ENCODE measurements at regions not wholly inside any gene's neighbourhood (a gene's known extent, or its start where the extent isn't known, plus 50 kb on each side); places are given as distances from the start of the nearest gene placed in this dataset.
A peak's percentile ranks its signal among the peaks of the same experiment; 100 is the strongest.
"Not testable (repeated sequence)": the region's sequence is repeated elsewhere in the genome, so short reads cannot be mapped to it uniquely, and the experiment has no call there.

DNA sequence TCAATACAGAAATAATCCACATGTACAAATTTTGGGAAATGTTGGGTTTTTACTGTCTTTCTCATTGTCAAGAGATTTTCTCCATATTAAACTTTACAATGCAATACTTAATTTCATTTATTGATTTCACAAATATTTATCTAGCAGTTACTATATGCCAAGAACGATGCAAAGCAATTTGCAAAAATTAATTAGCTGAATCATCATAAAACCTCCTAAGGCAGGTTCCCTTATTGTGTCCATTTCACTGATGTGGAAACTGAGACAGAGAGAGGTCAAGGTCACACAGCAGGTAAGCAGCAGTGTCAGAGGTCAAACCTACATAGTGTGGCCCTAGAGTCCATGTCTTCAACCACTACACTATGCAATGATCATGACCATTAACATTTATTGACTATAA, 286.8 kb upstream of the AUTS2 start:
- no peak for DNase-seq

DNA sequence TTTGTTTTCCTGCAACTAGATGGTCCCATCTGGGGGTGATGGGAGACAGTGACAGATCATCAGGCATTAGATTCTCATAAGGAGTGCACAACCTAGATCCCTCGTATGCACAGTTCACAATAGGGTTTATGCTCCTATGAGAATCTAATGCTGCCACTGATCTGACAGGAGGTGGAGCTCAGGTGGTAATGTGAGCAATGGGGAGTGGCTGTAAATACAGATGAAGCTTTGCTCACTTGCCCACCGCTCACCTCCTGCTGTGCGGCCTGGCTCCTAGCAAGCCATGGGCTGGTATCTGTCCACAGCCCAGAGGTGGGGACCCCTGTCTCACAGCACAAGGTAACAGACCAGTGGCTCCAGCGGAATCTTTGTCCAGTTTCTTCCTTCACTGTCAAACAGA, 284.4 kb upstream of the AUTS2 start:
- not testable (repeated sequence) for DNase-seq

DNA sequence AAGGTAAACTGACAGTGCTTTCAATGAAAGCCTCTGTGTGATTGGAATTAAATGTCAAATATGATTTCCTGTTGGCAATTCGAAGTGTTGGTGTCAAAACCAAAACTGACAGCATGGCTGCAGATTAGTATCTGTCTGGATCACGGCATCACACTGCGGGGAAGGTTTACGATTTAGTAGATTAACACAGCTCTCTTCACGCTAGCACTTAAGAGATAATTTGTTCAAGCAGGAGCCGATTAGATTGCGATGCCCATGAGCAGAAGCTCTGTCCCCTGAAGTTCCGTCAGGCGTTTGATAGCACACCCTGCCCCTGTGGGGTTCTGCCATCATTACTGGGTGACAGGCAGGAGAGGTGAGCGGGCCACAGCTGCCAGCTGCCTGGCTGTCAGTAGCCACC, 279.5 kb upstream of the AUTS2 start:
- DNase-seq, result no peak

DNA sequence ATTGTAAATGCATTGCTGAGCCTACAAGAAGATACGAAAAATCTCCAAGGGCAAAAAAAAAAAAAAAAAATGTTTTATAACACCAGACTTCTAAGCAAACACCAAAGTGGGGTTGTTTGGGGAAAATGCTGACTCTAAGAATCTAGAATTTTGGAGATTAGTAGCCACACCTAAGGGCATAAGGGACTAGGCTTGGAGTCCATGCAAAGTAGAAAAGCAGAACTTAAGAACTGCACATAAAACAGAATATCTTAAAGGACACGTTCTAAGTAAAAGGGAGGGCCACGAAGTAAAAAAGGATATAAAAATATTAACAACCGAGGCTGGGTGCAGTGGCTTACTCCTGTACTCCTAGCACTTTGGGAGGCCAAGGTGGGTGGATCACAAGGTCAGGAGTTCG, 269.8 kb upstream of the AUTS2 start:
- no peak for DNase-seq

DNA sequence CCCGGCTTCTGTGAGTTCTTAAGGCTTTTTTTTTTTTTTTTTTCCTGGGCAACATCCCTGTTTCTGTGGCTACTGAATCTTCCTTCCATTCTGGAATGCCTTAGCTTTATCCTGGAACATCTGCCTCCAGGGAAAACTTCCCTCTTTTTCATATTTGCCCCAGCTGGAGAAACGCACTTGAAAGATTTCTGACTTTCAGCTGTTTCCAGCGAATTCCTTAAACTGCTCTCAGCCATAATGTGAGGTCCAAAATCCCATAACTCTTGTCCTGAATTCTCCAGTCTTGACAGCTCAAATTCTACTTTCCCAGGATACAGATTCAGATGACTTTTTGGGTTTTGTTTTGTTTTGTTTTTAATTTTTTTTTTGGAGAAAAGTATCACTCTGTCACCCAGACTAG, 263.6 kb upstream of the AUTS2 start:
- no peak for DNase-seq

DNA sequence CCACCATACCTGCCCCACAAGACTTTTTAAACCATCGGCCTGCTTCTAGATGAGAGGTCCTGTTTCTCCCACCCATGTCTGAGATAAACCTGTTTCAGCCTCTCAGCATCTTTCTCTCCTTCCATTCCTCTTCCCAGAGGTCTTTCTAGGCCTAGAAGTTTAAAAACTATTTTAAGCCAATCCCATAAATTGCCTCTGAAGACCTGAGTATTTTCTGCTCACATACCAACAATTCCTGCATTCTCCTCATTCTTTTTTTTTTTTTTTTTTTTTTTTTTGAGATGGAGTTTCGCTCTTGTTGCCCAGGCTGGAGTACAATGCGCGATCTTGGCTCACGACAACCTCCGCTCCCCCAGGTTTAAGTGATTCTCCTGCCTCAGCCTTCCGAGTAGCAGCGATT, 262.9 kb upstream of the AUTS2 start:
- no peak for DNase-seq

DNA sequence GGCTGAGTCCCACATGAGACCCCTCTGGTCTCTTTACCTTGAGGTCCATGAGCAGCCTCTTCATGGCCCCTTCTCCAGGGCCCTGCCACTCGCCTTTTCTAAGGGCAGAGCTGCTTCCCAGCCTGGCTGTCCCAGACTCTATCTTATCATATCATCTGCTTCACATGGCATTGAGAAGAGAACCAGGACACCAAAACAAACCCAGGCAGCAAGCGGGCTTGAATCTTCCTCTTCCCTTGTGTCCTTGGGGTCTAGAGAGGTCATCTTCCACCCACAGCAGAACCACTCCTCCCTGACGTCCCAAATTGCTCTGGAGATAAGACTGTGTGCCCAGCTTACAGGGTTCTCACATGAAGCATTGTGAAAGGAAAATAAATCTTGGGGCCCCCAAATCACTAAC, 261.3 kb upstream of the AUTS2 start:
- no peak for DNase-seq

DNA sequence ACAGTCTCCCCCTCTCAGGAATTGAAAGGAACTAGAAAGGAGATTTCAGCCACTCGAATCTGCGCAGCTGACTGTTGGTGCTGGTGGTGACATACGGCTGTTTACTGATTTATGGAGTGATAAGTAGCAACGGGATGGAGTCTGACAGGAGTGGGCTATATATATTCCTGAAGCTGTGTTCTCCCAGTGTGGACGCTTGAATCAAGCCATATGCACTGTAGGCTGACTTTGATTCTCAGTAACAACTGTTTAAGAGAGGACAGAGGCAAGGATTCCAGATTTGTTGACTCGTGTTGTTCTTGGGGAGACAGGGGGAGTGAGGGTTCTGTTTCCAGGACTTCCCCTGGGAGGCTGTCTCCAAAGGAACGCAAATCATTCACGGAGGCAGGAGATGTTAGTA, 260.1 kb upstream of the AUTS2 start:
- no peak for DNase-seq

DNA sequence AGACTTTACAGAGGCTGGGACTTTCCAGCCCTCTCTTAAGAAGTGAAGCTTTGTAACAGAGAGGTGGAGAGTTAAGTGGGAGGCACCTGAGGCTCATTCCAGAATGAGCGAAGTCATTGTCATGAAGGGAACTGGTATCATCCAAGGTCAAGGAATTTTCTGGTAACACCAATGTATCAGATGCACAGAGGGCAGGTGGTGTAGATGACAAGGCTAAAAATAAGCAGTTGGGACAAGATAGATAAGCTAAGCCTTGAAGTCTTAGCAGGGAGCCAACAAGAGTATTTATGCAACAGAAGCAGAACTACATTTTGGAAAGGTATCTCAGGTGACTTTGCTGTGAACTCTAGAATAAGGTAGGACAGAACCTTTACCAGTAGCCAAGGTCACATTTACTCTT, 257.0 kb upstream of the AUTS2 start:
- no peak for DNase-seq

DNA sequence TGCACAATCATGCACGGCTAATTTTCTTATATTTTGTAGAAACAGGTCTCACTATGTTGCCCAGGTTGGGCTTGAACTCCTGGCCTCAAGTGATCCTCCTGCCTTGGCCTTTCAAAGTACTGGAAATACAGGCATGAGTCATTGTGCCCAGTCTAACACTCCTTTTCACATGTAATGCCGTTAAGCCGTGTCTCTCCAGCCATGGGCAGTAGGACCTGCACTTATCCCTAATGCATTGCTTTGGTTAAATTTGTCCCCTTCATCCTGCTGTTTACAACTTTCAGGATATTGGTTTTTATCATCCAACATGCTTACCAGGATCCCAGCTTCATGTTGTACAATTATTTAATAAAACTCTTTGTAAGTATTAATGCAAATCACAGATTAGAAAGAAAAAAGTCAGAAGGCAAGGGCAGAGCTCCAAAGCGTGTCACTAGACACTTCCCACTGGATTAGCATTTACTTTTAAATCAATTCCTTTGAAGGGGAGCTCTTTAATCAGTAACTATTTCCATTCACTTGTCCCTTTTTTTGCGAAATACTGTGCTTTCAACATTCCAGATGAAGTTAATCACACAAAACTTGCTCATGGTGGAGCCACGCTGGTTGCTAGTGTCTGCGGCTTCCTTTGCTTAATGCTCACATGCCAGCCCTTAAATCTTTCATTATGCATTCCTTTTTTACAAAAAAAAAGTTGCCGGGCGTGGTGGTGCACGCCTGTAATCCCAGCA, 256.0 kb upstream of the AUTS2 start:
- no peak for DNase-seq

DNA sequence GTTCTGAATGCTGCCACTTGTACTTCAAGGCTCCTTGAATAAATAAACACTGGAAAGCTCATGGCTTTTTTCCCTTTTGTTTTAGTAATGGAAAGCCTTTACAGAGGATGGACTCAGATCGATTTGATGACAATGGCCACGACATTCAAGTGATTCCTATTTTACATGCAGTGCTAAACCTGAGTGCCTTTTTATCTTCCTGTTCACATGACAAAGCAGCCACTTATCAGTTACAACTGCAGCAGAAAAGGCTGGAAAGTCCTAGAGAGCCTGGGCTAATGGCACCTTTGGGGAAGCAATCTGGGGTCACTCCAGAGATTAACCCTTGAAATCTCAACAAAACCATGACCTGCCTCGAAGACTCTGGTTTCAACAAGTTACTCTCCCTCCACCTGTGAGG, 249.0 kb upstream of the AUTS2 start:
- DNase-seq, result no peak

DNA sequence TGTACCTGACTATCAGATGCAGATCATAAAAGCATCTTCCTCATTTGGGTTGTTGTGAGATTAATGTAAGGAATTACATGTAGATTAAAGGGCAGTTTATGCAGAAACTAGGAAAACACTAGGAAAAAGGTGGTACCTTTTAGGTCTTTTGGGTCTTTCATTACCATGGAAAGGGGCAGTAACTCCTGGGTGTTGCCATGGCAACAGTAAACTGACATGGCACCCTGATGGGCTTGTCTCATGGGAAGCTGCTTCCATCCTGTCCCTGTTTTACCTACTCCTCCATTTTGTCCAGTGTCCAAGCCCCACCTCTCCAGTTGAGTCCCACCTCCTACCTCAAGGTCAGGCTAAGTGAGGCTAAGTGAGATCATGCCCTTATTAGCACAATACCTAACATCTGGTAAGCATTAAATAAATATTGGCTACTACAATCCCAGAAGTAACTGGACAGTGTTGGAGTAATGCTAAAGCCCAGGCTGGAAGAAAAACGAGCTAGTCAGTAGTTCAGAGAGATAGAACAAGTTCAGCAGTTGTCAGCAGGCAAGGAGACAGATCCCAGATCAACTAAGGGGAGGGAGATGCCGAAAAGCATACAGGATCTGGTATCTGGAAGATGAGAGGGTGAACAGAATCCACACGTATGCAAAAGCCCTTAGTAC, 240.0 kb upstream of the AUTS2 start:
- DNase-seq, result no peak

DNA sequence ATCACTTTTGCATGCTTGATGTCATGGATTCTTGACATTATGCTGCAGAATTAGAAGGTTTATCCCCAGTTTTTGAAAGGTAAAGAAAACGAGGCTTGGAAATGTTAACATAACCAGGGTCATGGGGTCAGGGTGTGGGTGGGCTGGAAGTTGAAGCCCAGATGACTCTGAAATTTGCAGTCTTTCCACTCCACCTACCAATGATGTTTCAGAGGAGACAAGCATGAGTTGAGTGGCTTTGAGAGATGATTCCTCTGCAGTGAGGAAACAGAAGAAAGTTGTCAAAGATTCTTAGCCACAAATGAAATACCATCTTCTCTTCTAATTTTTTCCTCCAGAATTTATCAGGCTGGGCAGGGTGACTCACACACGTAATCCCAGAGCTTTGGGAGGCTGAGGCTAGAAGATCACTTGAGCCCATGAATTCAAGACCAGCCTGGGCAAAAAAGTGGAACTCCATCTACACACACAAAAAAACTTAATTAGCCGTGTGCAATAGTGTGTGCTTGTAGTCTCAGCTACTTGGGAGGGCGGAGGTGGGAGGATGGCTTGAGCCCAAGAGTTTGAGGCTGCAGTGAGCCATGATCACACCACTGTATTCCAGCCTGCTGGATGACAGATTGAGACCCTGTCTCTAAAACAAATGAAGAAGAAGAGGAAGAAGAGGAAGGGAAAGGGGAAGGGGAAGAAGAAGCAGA, 239.1 kb upstream of the AUTS2 start:
- no peak for DNase-seq

DNA sequence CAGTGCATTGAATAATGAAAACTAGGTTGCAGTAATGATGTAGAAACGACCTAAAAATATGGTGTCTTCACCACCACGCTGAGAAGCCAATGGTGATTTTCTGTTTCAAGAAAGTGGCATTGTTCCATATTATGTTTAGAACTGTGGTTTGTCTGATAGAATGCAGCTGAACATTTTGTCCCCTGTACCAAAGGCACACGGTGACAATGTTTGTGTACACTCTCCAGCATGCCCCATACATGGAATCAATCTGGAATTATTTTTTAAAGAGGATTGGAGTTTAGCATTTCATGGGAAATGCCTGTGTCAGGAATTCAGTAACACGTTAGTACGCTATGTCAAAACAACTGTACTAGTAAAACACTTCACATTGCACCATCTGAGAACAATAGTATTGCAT, 237.4 kb upstream of the AUTS2 start:
- DNase-seq, result no peak

DNA sequence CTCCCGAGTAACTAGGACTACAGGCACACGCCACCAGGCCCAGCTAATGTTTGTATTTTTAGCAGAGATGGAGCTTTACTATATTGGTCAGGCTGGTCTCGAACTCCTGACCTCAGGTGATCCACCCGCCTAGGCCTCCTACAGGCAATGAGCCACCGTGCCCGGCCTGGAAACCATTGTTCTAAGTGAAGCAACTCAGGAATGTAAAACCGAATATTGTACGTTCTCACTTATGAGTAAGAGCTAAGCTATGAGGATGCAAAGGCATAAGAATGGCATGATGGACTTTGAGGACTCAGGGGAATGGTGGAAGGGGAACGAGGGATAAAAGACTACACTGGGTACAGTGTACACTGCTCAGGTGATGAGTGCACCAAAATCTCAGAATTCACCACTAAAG, 235.1 kb upstream of the AUTS2 start:
- no peak for DNase-seq

DNA sequence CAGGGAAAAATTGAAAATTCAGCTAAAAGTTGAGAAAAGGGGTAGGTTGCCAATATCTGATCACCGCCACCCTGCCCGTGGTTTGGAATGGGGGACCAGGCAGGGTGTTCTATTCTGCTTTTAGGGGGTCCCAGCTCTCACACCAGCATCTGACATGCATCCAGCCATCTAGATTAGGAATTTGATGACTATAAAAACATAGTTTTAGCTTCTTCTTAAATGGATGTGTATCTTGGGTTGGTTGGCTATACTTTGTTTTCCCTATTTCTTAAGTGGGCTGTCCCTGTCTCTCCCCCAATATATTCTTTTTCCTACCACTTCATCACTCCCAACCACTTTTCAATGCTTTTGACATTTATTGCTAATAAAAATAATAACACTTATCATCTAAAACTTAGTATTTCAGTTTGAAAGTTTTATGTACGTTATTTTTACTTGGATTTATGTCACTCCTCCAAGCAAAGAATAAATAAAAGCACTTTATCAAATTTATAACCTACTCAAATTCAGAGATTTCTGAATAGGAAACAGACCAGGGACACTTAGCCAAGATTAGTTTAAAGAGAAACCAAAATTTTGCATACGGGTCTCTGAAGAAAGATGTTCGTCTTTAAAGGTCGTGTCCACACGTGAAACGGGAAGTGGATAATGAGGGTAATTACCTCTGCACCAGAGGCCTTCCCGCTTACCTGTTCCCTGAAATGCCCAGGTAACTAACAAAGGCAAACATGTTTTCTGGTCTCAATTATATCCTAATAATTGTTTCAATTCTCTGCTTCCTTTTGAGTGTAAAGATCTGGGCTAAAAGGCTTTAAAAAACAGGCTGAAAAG, 233.2 kb upstream of the AUTS2 start:
- DNase-seq, result peak; percentile 50

DNA sequence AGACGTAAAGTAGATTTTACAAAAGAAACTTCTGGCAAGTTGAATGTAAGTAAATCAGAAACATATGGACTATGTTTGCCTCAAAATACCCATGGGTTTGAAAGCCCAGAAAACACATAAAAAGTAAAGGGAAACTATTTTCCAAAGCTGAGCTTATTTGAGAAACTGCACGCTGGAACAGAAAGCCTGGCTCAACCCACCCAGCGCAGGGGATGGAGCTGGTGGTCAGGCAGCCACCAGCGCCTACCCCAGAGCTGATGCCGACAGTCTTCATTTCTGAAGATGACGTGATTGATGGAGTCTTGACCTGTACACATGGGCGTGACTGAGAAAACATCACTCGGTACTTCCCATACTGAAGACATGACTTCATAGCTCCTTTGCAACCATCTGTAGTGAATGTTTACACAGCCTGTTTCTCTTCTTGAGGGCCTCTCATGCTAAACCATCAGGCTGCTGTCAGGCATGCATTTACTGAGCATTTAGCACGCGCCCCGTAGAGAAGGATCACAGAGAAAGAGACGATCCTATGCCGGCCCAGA, 232.6 kb upstream of the AUTS2 start:
- peak; percentile 76 for DNase-seq

DNA sequence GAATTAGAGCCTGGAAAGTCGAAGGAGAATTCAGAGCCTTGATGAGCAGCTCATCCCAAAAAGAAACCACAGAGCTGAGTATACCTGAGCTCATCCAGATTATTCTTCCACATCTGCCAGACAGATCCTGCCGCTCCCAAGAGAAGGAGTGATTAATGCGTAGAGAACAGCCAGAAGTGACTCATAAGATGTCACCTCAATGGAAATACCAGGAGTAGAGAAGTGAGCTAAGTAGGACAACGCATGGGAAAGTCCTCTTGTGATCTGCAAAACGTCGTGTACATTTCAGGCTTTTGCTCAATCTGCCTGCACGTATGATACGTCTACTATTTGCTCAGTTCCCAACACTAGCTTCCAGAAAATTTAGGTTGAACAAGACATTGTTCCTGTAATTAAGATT, 230.5 kb upstream of the AUTS2 start:
- no peak for DNase-seq

DNA sequence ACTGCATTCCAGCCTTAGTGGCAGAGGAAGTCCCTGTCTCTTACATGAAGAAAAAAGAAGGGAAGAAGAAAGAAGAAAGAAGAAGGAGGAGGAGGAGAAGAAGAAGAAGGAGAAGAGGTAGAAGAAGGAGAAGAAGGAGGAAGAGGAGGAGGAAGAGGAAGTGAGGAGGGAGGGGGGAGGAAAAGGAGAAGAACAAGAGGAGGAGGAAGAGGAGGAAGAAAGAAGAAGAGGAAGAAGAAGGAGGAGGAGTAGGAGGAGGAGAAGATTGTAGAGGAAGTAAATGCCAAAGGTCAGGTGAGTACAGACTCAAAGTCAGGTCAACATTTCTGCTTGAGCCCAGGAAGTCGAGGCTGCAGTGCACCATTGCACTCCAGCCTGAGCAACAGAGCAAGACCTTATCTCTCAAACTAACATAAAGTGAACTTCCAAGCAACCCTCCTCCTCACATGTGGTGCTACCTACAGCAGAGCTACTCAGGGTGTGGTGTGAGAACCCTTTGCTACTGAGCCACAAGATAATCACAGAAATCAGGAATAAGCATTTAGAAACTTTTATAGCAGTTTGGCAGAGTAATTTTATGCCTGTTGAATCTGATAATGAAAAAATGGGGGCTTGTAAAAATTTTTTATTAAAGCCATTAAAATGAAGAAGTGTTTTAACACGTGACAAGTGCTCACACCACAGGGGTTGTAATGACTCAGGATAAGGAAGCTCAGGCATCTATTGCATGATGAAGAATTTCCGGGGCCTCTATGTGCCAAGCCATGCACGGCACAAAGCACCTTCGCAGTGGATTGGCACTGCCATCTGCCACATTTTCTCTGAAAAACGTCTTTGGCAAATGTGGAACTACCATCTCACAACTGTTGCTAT, 224.9 kb upstream of the AUTS2 start:
- no peak for DNase-seq

DNA sequence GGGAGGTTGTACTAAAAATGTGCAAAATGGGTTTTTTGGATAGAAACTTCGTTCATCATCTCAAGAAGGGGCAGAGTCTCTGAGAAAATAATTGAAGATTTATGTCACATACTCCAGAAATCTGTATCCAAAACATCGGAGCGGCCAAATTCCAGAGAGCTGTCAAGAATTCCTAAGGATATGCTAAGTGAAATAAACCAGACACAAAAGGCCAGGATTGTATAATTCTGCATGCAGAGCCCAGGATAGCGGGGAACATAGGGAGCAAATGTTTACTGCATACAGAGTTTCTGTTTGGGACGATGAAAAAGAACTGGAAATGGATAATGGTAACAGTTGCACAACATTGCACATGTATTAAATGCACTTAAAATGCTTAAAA, 224.2 kb upstream of the AUTS2 start:
- DNase-seq, result peak; percentile 65

DNA sequence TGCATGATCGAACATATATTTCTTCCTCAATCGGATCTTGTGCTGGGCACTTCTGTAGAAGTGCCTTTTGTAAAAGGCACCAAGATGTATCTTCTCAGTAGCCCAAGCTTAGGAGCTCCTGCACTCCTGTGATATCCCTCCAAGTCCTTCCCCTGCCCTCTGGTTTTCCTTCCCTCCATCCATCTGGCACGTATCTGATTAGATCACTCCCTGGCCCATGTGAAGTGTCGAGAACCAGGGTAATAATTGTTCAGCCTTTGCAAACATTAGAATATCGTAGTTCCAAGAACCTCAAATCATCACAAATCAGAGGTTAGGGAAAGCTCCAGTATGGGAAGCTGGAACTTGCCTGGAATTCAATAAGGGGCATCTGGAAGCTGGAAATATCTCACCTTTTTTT, 221.1 kb upstream of the AUTS2 start:
- DNase-seq, result no peak

Measured in right forelimb (tissue), 1 donor.